ENCODE measurements at regions not wholly inside any gene's neighbourhood (a gene's known extent, or its start where the extent isn't known, plus 50 kb on each side); places are given as distances from the start of the nearest gene placed in this dataset.

GRCh38 chr21:35405981-35406380 lies 356.9 kb upstream of the RUNX1 start:
- Histone ChIP-seq H3K9ac (ENCODE audit: low read length in 2 of 2) (no peak overlapping the region), H3K27ac (ENCODE audit: low read length) (no peak overlapping the region)

DNA sequence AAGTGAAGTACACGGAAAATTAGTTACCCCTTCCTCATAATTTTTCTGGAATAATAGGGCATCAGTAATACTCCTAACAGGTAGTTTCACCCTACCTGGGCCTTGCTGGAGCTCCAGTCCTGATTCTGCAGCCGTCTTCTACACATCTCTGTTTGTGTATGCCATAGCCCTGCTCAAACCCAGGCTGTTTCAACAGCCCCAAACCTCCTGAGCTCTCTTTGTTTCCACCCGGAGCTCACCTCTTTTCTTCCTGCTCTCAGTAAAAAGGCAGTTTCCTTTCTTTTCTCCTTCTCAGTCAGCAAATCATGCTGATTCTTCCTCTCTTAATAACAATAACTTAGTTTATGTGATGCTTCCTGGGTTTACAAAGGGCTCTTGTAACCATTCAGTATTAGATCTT lies 355.1 kb upstream of the RUNX1 start:
- Histone ChIP-seq H3K27ac (ENCODE audit: low read length) (no peak overlapping the region), H3K27me3 (ENCODE audit: control insufficient read depth in 1 of 2, insufficient read depth in 2 of 2, low read length in 2 of 2) (peaks cover 0 to 4% of the 10 kb centered on the region in 2 donors)

More at GRCh38 chr21:35405981-35406380, 356.9 kb upstream of the RUNX1 start:
- H3K9me3 ChIP-seq (ENCODE audit: control insufficient read depth in 2 of 2, low read length in 2 of 2): no peaks in the 10 kb centered on the region
- H3K4me1 ChIP-seq (ENCODE audit: control insufficient read depth, insufficient read depth, low read length): no peaks in the 10 kb centered on the region
- peaks cover 0 to 4% of the 10 kb centered on the region in 2 donors for H3K27me3 ChIP-seq (ENCODE audit: control insufficient read depth in 1 of 2, insufficient read depth in 2 of 2, low read length in 2 of 2)
- no peaks in the 10 kb centered on the region for H3K36me3 ChIP-seq (ENCODE audit: control insufficient read depth in 2 of 2, insufficient read depth in 2 of 2, low read length in 2 of 2)
- H3K4me3 ChIP-seq (ENCODE audit: low read length in 2 of 2): no peak overlapping the region

GRCh38 chr21:35402061-35402460 lies 353.0 kb upstream of the RUNX1 start:
- H3K9me3 ChIP-seq (ENCODE audit: control insufficient read depth in 2 of 2, low read length in 2 of 2): no peaks in the 10 kb centered on the region
- peaks cover 0 to 4% of the 10 kb centered on the region in 2 donors for H3K27me3 ChIP-seq (ENCODE audit: control insufficient read depth in 1 of 2, insufficient read depth in 2 of 2, low read length in 2 of 2)
- no peaks in the 10 kb centered on the region for H3K4me1 ChIP-seq (ENCODE audit: control insufficient read depth, insufficient read depth, low read length)
- no peak overlapping the region for H3K4me3 ChIP-seq (ENCODE audit: low read length in 2 of 2)
- no peak overlapping the region for H3K27ac ChIP-seq (ENCODE audit: low read length)
- H3K36me3 ChIP-seq (ENCODE audit: control insufficient read depth in 2 of 2, insufficient read depth in 2 of 2, low read length in 2 of 2): no peaks in the 10 kb centered on the region
- no peak overlapping the region for H3K9ac ChIP-seq (ENCODE audit: low read length in 2 of 2)

More for the DNA sequence above, 355.1 kb upstream of the RUNX1 start:
- no peak overlapping the region for H3K9ac ChIP-seq (ENCODE audit: low read length in 2 of 2)
- H3K4me1 ChIP-seq (ENCODE audit: control insufficient read depth, insufficient read depth, low read length): no peaks in the 10 kb centered on the region
- no peaks in the 10 kb centered on the region for H3K9me3 ChIP-seq (ENCODE audit: control insufficient read depth in 2 of 2, low read length in 2 of 2)
- no peaks in the 10 kb centered on the region for H3K36me3 ChIP-seq (ENCODE audit: control insufficient read depth in 2 of 2, insufficient read depth in 2 of 2, low read length in 2 of 2)
- H3K4me3 ChIP-seq (ENCODE audit: low read length in 2 of 2): no peak overlapping the region

GRCh38 chr21:35401476-35401875 lies 352.4 kb upstream of the RUNX1 start:
- Histone ChIP-seq H3K27me3 (ENCODE audit: control insufficient read depth in 1 of 2, insufficient read depth in 2 of 2, low read length in 2 of 2) (peaks cover 0 to 4% of the 10 kb centered on the region in 2 donors), H3K4me1 (ENCODE audit: control insufficient read depth, insufficient read depth, low read length) (no peaks in the 10 kb centered on the region), H3K9me3 (ENCODE audit: control insufficient read depth in 2 of 2, low read length in 2 of 2) (no peaks in the 10 kb centered on the region), H3K9ac (ENCODE audit: low read length in 2 of 2) (no peak overlapping the region), H3K36me3 (ENCODE audit: control insufficient read depth in 2 of 2, insufficient read depth in 2 of 2, low read length in 2 of 2) (no peaks in the 10 kb centered on the region), H3K27ac (ENCODE audit: low read length) (no peak overlapping the region), H3K4me3 (ENCODE audit: low read length in 2 of 2) (no peak overlapping the region)

GRCh38 chr21:35400233-35400939 lies 351.3 kb upstream of the RUNX1 start:
- Histone ChIP-seq H3K27ac (ENCODE audit: low read length) (no peak overlapping the region), H3K4me3 (ENCODE audit: low read length in 2 of 2) (no peak overlapping the region), H3K9me3 (ENCODE audit: control insufficient read depth in 2 of 2, low read length in 2 of 2) (no peaks in the 10 kb centered on the region), H3K36me3 (ENCODE audit: control insufficient read depth in 2 of 2, insufficient read depth in 2 of 2, low read length in 2 of 2) (no peaks in the 10 kb centered on the region), H3K9ac (ENCODE audit: low read length in 2 of 2) (no peak overlapping the region), H3K27me3 (ENCODE audit: control insufficient read depth in 1 of 2, insufficient read depth in 2 of 2, low read length in 2 of 2) (no peaks in the 10 kb centered on the region), H3K4me1 (ENCODE audit: control insufficient read depth, insufficient read depth, low read length) (no peaks in the 10 kb centered on the region)

DNA sequence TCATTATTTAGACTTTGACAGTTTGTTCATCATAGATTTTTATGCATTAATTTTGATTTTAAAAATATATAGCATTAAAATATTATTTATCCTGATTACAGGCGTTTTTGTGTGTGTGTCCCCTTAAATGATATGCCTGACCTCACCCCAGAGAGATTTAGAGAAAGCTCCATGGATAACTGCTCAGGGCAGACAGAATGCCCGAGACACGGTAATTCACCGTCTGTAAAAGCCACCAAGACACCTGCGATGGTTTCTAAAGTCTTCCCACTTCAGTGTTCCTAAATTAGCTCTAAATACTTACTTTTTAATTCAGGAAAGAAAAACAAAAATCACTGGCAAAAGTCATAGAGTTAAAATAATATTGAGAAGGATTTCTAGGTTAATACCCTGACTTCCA lies 350.6 kb upstream of the RUNX1 start:
- Histone ChIP-seq H3K4me1 (ENCODE audit: control insufficient read depth, insufficient read depth, low read length) (no peaks in the 10 kb centered on the region), H3K27ac (ENCODE audit: low read length) (no peak overlapping the region), H3K36me3 (ENCODE audit: control insufficient read depth in 2 of 2, insufficient read depth in 2 of 2, low read length in 2 of 2) (no peaks in the 10 kb centered on the region), H3K9me3 (ENCODE audit: control insufficient read depth in 2 of 2, low read length in 2 of 2) (no peaks in the 10 kb centered on the region), H3K9ac (ENCODE audit: low read length in 2 of 2) (no peak overlapping the region), H3K27me3 (ENCODE audit: control insufficient read depth in 1 of 2, insufficient read depth in 2 of 2, low read length in 2 of 2) (no peaks in the 10 kb centered on the region), H3K4me3 (ENCODE audit: low read length in 2 of 2) (no peak overlapping the region)

DNA sequence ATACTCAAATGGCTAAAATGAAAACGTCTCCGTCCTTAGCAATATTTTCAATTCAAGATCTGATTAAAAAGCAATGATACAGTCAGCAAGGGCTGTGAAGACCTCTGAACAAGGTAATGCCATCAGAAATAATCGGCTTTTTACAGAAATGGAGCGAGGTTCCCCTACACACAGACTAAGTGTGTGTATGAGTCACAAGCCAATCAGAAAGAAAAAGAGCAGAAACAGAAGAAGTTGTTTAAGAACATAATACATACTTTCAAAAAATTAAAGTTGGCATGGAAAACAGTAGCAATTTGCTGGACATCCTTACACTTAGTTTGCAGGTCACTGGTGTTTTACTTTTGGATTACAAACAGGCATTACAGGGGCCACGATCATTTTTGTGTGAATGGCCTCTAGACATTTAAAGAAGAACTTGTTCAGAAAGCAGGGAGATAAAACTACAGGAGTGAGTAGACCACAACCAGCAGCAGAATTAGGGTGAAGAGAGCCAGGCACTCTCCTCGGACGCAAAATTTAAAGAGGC lies 350.0 kb upstream of the RUNX1 start:
- H3K4me3 ChIP-seq (ENCODE audit: low read length in 2 of 2): no peak overlapping the region
- H3K4me1 ChIP-seq (ENCODE audit: control insufficient read depth, insufficient read depth, low read length): no peaks in the 10 kb centered on the region
- no peaks in the 10 kb centered on the region for H3K36me3 ChIP-seq (ENCODE audit: control insufficient read depth in 2 of 2, insufficient read depth in 2 of 2, low read length in 2 of 2)
- no peaks in the 10 kb centered on the region for H3K9me3 ChIP-seq (ENCODE audit: control insufficient read depth in 2 of 2, low read length in 2 of 2)
- H3K27me3 ChIP-seq (ENCODE audit: control insufficient read depth in 1 of 2, insufficient read depth in 2 of 2, low read length in 2 of 2): no peaks in the 10 kb centered on the region
- H3K27ac ChIP-seq (ENCODE audit: low read length): no peak overlapping the region
- H3K9ac ChIP-seq (ENCODE audit: low read length in 2 of 2): no peak overlapping the region

GRCh38 chr21:35398346-35398982 lies 349.4 kb upstream of the RUNX1 start:
- H3K27me3 ChIP-seq (ENCODE audit: control insufficient read depth in 1 of 2, insufficient read depth in 2 of 2, low read length in 2 of 2): no peaks in the 10 kb centered on the region
- no peak overlapping the region for H3K4me3 ChIP-seq (ENCODE audit: low read length in 2 of 2)
- no peaks in the 10 kb centered on the region for H3K4me1 ChIP-seq (ENCODE audit: control insufficient read depth, insufficient read depth, low read length)
- H3K36me3 ChIP-seq (ENCODE audit: control insufficient read depth in 2 of 2, insufficient read depth in 2 of 2, low read length in 2 of 2): no peaks in the 10 kb centered on the region
- H3K9ac ChIP-seq (ENCODE audit: low read length in 2 of 2): no peak overlapping the region
- no peak overlapping the region for H3K27ac ChIP-seq (ENCODE audit: low read length)
- H3K9me3 ChIP-seq (ENCODE audit: control insufficient read depth in 2 of 2, low read length in 2 of 2): no peaks in the 10 kb centered on the region

DNA sequence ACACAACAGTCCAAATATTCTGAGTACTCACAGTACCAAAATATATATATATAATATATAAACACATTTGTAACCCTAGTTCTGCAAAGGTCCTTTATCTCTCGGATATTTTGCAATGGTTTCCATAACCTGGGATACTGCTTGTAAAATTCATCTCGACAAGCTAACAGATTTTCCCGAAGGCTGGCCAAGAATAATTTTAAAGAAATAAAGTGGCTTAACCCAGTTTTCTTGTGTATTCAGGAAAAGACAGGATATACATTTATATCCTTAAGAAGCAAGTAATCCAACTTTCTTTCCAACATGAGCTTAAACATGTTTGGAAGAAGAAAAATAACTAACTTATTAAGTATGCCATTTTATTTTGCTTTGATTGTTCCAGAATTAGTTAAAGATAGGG lies 348.7 kb upstream of the RUNX1 start:
- H3K4me1 ChIP-seq (ENCODE audit: control insufficient read depth, insufficient read depth, low read length): no peaks in the 10 kb centered on the region
- no peak overlapping the region for H3K4me3 ChIP-seq (ENCODE audit: low read length in 2 of 2)
- H3K9ac ChIP-seq (ENCODE audit: low read length in 2 of 2): no peak overlapping the region
- no peaks in the 10 kb centered on the region for H3K9me3 ChIP-seq (ENCODE audit: control insufficient read depth in 2 of 2, low read length in 2 of 2)
- no peaks in the 10 kb centered on the region for H3K36me3 ChIP-seq (ENCODE audit: control insufficient read depth in 2 of 2, insufficient read depth in 2 of 2, low read length in 2 of 2)
- no peaks in the 10 kb centered on the region for H3K27me3 ChIP-seq (ENCODE audit: control insufficient read depth in 1 of 2, insufficient read depth in 2 of 2, low read length in 2 of 2)
- H3K27ac ChIP-seq (ENCODE audit: low read length): no peak overlapping the region

DNA sequence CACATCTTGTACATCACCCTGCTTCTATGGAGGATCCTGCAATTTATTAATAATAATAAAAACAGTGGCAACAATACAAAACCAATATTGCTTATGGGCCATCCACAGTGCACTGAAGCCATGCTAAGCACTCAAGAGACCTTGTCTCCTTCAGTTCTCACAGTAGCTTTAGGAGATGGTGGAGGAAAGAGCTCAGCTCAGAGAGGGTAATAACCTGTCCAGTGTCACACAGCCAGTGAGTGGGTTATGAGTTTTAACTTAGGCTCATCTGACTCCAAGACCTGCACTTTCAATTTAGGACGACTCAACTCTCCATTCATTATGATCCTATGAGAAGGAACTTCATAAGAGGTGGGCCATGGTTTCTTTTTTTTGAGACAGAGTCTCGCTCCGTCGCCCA lies 347.6 kb upstream of the RUNX1 start:
- H3K9ac ChIP-seq (ENCODE audit: low read length in 2 of 2): no peak overlapping the region
- H3K9me3 ChIP-seq (ENCODE audit: control insufficient read depth in 2 of 2, low read length in 2 of 2): no peaks in the 10 kb centered on the region
- no peaks in the 10 kb centered on the region for H3K4me1 ChIP-seq (ENCODE audit: control insufficient read depth, insufficient read depth, low read length)
- H3K4me3 ChIP-seq (ENCODE audit: low read length in 2 of 2): no peak overlapping the region
- no peaks in the 10 kb centered on the region for H3K36me3 ChIP-seq (ENCODE audit: control insufficient read depth in 2 of 2, insufficient read depth in 2 of 2, low read length in 2 of 2)
- no peak overlapping the region for H3K27ac ChIP-seq (ENCODE audit: low read length)
- H3K27me3 ChIP-seq (ENCODE audit: control insufficient read depth in 1 of 2, insufficient read depth in 2 of 2, low read length in 2 of 2): no peaks in the 10 kb centered on the region

- no peaks in the 10 kb centered on the region for H3K36me3 ChIP-seq (ENCODE audit: control insufficient read depth in 2 of 2, insufficient read depth in 2 of 2, low read length in 2 of 2)
- no peaks in the 10 kb centered on the region for H3K27me3 ChIP-seq (ENCODE audit: control insufficient read depth in 1 of 2, insufficient read depth in 2 of 2, low read length in 2 of 2)
- H3K27ac ChIP-seq (ENCODE audit: low read length): no peak overlapping the region
- H3K9ac ChIP-seq (ENCODE audit: low read length in 2 of 2): no peak overlapping the region
- no peak overlapping the region for H3K4me3 ChIP-seq (ENCODE audit: low read length in 2 of 2)
- no peaks in the 10 kb centered on the region for H3K9me3 ChIP-seq (ENCODE audit: control insufficient read depth in 2 of 2, low read length in 2 of 2)
- H3K4me1 ChIP-seq (ENCODE audit: control insufficient read depth, insufficient read depth, low read length): no peaks in the 10 kb centered on the region
These were observed 346.6 kb upstream of the RUNX1 start for GRCh38 chr21:35395728-35396127.
